Adrenal gland (tissue), 5 donors: ENCODE measurements at regions not wholly inside any gene's neighbourhood (a gene's known extent, or its start where the extent isn't known, plus 50 kb on each side); places are given as distances from the start of the nearest gene placed in this dataset.

ENCODE experiments used
- POLR2A ChIP-seq, 2 donors: fragments of 450-650 bp; IDR thresholded peaks; one replicate each; pipeline ENCODE4 v1.6.1; 2017; ENCODE audit warnings: antibody characterized with exemption in 2 of 2, mild to moderate bottlenecking in 2 of 2, moderate library complexity in 1 of 2
- TF ChIP-seq, protein P1 (sequence below), 6 experiments: fragments of 450-650 bp in 4 of 6; fragments of 200-600 bp in 2 of 6; sonication (generic) in 1 of 6; IDR thresholded peaks; 1 replicate in 5 of 6; 2 replicates in 1 of 6; pipeline versions ENCODE4 v1.5.1 to v1.8.0; 2016 to 2021; ENCODE audit warnings: antibody characterized with exemption in 6 of 6, mild to moderate bottlenecking in 2 of 6, moderate library complexity in 1 of 6
- donor health status: DM: no; HTN: no; CAD: no.

GRCh38 chr18:38460657-38461056 lies 895.1 kb upstream of the CELF4 start:
- TF ChIP-seq, protein P1, sequence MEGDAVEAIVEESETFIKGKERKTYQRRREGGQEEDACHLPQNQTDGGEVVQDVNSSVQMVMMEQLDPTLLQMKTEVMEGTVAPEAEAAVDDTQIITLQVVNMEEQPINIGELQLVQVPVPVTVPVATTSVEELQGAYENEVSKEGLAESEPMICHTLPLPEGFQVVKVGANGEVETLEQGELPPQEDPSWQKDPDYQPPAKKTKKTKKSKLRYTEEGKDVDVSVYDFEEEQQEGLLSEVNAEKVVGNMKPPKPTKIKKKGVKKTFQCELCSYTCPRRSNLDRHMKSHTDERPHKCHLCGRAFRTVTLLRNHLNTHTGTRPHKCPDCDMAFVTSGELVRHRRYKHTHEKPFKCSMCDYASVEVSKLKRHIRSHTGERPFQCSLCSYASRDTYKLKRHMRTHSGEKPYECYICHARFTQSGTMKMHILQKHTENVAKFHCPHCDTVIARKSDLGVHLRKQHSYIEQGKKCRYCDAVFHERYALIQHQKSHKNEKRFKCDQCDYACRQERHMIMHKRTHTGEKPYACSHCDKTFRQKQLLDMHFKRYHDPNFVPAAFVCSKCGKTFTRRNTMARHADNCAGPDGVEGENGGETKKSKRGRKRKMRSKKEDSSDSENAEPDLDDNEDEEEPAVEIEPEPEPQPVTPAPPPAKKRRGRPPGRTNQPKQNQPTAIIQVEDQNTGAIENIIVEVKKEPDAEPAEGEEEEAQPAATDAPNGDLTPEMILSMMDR (IDR thresholded peaks at IDR 0.05), result no peak
- no peak for TF ChIP-seq POLR2A (IDR thresholded peaks at IDR 0.05)
